PFSK-1 (cell line): ENCODE measurements at regions not wholly inside any gene's neighbourhood (a gene's known extent, or its start where the extent isn't known, plus 50 kb on each side); places are given as distances from the start of the nearest gene placed in this dataset.

Source experiments
- POLR2AphosphoS5 ChIP-seq: IDR thresholded peaks from 2 replicates; pipeline ENCODE4 v1.6.1; 2012; ENCODE audit warnings: low read depth, mild to moderate bottlenecking, control low read depth, low read length, moderate library complexity
- SIN3A ChIP-seq: IDR thresholded peaks from 2 replicates; pipeline ENCODE4 v1.6.1; 2012; ENCODE audit warnings: mild to moderate bottlenecking, low read length, moderate library complexity, borderline replicate concordance; ENCODE audit not compliant: insufficient read depth
- TAF1 ChIP-seq: IDR thresholded peaks from 2 replicates; pipeline ENCODE4 v1.6.1; 2012; ENCODE audit warnings: low read length, control low read depth, borderline replicate concordance; ENCODE audit not compliant: insufficient read depth

DNA sequence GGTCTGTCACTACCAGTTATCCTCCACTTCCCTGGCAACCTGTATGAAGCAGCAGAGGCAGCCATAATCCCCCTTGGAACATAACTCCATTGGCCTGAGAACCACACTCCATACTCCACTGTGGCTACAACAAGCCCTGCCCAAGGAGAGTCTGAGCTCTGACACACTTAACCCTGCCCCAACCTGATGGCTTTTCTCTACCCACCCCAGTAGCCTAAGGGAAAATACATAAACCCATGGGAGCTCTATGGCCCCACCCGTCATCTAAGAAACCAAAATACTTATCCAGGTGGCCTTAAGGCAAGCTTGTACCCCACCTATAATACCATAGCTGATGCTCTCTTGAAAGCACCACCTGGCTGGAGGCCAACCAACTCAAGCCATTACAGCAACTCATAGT, 324.8 kb upstream of the GLI3 start:
- no peak for TF ChIP-seq POLR2AphosphoS5
- TF ChIP-seq SIN3A = no peak
- no peak for TF ChIP-seq TAF1
